Mucosa of descending colon (tissue), 3 donors: ENCODE measurements at regions not wholly inside any gene's neighbourhood (a gene's known extent, or its start where the extent isn't known, plus 50 kb on each side); places are given as distances from the start of the nearest gene placed in this dataset.

Experiments
- ATAC-seq: fragments of 200-7000 bp; cut with Tn5 transposase; one replicate; pipeline ENCODE4 v1.9.1; 2020; ENCODE audit warnings: mild to moderate bottlenecking, moderate library complexity
- DNase-seq, 3 donors: peaks; one replicate each; pipeline ENCODE4 v3.0.0-alpha.2; 2020
- H3K36me3 ChIP-seq: fragments of 200-600 bp; one replicate; pipeline ENCODE4 v1.8.0; 2021; ENCODE audit warnings: low read depth, mild to moderate bottlenecking
- H3K4me1 ChIP-seq: fragments of 200-600 bp; one replicate; pipeline ENCODE4 v1.8.0; 2021; ENCODE audit warnings: low read depth, mild to moderate bottlenecking
- H3K4me3 ChIP-seq: fragments of 200-600 bp; one replicate; pipeline ENCODE4 v1.8.0; 2021; ENCODE audit warnings: mild to moderate bottlenecking
- H3K9me3 ChIP-seq: fragments of 200-600 bp; one replicate; pipeline ENCODE4 v1.8.0; 2021; ENCODE audit warnings: mild to moderate bottlenecking
- intact Hi-C, 2 donors: fragments of 100-400 bp; cut with DNase I in 1 of 2; cut with micrococcal nuclease in 1 of 2; formaldehyde crosslinking; loops; one replicate each; pipeline versions ENCODE4 v1.11.0 to v1.11.1; 2022; cut with DNase I, micrococcal nuclease
- TF ChIP-seq, protein P1 (sequence below): fragments of 200-600 bp; IDR thresholded peaks from one replicate; pipeline ENCODE4 v1.8.0; 2022; ENCODE audit warnings: antibody characterized with exemption, mild to moderate bottlenecking
- donor health status: DM: no; HTN: no; CAD: no; lungs with moderate emphysema.
- donor health status: DM: no; HTN: no; CAD: no.
- donor health status: DM: no; HTN: yes; CAD: no.

DNA sequence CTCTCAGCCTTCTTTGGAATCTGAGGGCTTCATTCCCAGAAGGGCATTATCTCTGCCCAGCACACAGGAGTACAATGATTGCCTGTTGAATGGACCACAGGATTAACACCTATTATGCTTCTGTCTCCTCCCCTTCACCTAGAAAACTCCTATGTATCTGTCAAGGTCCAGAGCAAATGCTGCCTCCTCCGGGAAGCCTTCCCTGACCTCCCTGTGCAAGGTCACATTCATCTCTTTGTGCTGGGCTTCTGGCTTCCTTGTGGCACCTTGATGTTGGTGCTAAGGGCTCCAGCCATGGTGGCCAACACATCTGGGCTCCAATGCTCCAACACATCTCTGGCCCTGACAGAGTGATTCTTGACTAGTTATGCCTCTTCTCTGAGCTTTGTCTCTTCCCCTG is 49.9 kb upstream of the ATP2B2 start:
- ATAC-seq = no peak
- H3K9me3 ChIP-seq = no peaks in the 10 kb centered on the region
- TF ChIP-seq, protein P1, sequence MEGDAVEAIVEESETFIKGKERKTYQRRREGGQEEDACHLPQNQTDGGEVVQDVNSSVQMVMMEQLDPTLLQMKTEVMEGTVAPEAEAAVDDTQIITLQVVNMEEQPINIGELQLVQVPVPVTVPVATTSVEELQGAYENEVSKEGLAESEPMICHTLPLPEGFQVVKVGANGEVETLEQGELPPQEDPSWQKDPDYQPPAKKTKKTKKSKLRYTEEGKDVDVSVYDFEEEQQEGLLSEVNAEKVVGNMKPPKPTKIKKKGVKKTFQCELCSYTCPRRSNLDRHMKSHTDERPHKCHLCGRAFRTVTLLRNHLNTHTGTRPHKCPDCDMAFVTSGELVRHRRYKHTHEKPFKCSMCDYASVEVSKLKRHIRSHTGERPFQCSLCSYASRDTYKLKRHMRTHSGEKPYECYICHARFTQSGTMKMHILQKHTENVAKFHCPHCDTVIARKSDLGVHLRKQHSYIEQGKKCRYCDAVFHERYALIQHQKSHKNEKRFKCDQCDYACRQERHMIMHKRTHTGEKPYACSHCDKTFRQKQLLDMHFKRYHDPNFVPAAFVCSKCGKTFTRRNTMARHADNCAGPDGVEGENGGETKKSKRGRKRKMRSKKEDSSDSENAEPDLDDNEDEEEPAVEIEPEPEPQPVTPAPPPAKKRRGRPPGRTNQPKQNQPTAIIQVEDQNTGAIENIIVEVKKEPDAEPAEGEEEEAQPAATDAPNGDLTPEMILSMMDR = no peak
- H3K4me3 ChIP-seq = no peak overlapping the region
- no peak for DNase-seq
- intact Hi-C loops = no loop called here
- H3K36me3 ChIP-seq = no peaks in the 10 kb centered on the region
- no peaks in the 10 kb centered on the region for H3K4me1 ChIP-seq

DNA sequence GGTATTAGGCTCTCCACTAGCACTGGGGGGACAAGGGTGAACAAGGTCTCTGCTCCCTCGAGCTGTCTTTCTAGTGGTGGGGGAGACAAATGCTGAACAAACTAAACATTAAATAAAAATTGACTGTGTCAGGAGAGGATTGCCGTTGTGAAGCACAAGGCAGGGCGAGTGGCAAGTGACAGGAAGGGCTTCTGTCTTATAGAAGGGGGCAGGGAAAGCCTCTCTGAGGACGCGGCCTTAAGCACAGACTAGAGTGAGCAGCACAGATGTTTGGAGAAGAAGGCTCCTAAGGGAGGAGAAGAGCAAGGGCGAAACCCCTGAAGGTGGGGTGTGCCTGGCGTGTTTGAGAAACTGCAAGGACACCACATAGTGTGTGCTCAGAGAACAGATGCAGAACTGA is 50.9 kb upstream of the ATP2B2 start:
- ATAC-seq = no peak
- H3K4me3 ChIP-seq = no peak overlapping the region
- intact Hi-C loops = no loop called here
- no peaks in the 10 kb centered on the region for H3K36me3 ChIP-seq
- no peaks in the 10 kb centered on the region for H3K4me1 ChIP-seq
- H3K9me3 ChIP-seq = no peaks in the 10 kb centered on the region
- TF ChIP-seq, protein P1 = no peak
- DNase-seq = no peak

DNA sequence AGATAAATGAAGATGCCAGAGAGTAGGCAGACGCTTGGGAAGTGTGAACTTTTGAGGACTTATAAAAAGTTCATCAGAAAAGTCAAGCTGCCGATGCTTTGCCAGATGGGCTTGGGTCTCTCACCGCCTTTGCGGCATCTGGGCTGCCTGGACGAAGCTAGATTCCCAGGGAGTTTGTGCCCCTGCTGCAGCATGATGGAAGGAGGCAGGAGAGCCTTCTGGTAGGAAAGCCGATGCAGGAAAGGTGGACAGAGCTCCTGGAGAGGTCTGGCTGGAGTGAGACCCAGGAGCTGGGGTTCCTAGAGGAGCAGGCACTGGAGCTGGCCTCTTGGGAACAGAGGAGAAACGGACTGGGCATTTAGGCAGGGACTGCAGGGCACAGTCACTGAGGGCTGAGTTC is 51.9 kb upstream of the ATP2B2 start:
- no peaks in the 10 kb centered on the region for H3K9me3 ChIP-seq
- H3K4me1 ChIP-seq = no peaks in the 10 kb centered on the region
- ATAC-seq (no peak), DNase-seq (no peak)
- H3K36me3 ChIP-seq = no peaks in the 10 kb centered on the region
- no peak overlapping the region for H3K4me3 ChIP-seq
- intact Hi-C loops = no loop called here
- TF ChIP-seq, protein P1 = no peak

DNA sequence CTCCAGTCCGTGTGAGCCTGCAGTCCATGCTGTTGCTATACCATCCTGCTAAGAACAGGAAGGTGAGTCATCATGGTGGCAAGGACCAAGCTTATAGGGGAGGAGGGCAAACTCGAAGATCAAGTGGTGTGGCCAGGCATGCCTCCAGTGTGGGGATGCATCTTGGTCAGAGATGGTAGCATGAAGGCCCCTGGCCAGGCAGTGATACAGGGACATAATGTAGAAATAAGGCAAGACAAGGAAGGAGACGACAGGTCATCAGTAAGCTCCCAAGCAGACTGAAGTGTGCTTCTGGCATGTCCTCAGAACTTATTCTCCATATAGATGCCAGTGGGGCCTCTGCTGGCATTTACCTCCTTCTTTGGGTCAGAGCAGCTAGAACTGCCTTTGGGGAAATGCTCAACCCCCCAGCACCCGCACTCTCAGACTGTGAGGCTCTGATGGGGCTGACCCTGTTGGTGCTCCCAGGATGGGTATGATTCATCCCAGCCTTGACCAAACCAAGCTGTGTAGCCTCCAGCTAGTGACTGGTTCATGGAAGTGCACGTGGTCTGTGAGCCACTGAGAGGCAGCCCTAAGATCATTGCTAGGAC is 52.5 kb upstream of the ATP2B2 start:
- Histone ChIP-seq H3K36me3 (no peaks in the 10 kb centered on the region), H3K4me3 (no peak overlapping the region), H3K4me1 (no peaks in the 10 kb centered on the region), H3K9me3 (no peaks in the 10 kb centered on the region)
- TF ChIP-seq, protein P1 = no peak
- ATAC-seq (no peak), DNase-seq (no peak)
- intact Hi-C loops = no loop called here

DNA sequence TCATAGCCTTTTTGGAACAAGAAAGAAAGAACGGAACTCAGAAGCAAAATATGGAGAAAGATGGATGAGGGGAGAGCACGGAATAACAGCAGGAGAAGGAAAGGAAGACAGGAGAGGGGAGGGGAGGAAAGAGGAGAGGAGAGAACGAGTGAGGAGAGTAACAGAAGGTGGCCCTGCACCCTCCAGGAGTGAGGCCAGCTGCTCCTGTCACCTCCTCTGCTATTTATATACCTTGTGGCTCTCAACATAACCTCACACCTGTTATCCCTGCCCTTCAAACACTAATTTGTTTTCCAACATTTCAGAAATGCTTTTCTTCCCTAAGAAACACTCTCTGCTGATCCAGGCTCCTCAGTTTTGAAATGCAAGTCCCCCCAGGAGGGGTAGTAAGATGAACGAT is 53.4 kb upstream of the ATP2B2 start:
- ATAC-seq = no peak
- TF ChIP-seq, protein P1 = no peak
- Histone ChIP-seq H3K4me1 (no peaks in the 10 kb centered on the region), H3K9me3 (no peaks in the 10 kb centered on the region), H3K36me3 (no peaks in the 10 kb centered on the region), H3K4me3 (no peak overlapping the region)
- intact Hi-C loops = no loop called here
- DNase-seq = no peak
